IMR-90 (cell line): ENCODE measurements at regions not wholly inside any gene's neighbourhood (a gene's known extent, or its start where the extent isn't known, plus 50 kb on each side); places are given as distances from the start of the nearest gene placed in this dataset.

Source experiments
- ATAC-seq: fragments of 200-7000 bp; cut with Tn5 transposase; 2 replicates; pipeline ENCODE4 v1.9.1; 2020; ENCODE audit warnings: low read depth, mild to moderate bottlenecking, moderate library complexity
- BruUV-seq: library from RNA; stranded (reverse); fragments of 400-500 nt; replicated peaks from 2 replicates; lab custom pipeline; 2021; lab: Mats Ljungman, UMichigan
- CTCF ChIA-PET: fragments of 300-600 bp; formaldehyde crosslinking; extraction: SDS; loops from one replicate; lab custom pipeline; 2021; ENCODE audit warnings: antibody characterized with exemption; lab: Yijun Ruan, JAX
- POLR2A ChIA-PET: fragments of 300-600 bp; sonication (Branson Sonifier 250); formaldehyde crosslinking; loops from one replicate; lab custom pipeline; 2022; ENCODE audit warnings: antibody characterized with exemption; ENCODE audit not compliant: unreplicated experiment; lab: Charles Lee
- DNase-seq: peaks from one replicate; pipeline ENCODE4 v3.0.0; 2013
- H2AFZ ChIP-seq: replicated peaks from 2 replicates; pipeline ENCODE3; 2013; ENCODE audit warnings: low read length, mild to moderate bottlenecking; ENCODE audit not compliant: poor library complexity
- H2AK5ac ChIP-seq: 2 replicates; pipeline ENCODE4 v1.6.1; 2013; ENCODE audit warnings: low read depth, low read length, inconsistent platforms
- H2AK9ac ChIP-seq: replicated peaks from 2 replicates; pipeline ENCODE3; 2013; ENCODE audit warnings: mild to moderate bottlenecking, low read depth, low read length, moderate library complexity; ENCODE audit not compliant: poor library complexity
- H2BK120ac ChIP-seq: 2 replicates; pipeline ENCODE4 v1.6.1; 2013; ENCODE audit warnings: low read depth, low read length, inconsistent platforms
- H2BK15ac ChIP-seq: 3 replicates; pipeline ENCODE4 v1.6.1; 2013; ENCODE audit warnings: low read depth, low read length, inconsistent platforms
- H2BK20ac ChIP-seq: 2 replicates; pipeline ENCODE4 v1.6.1; 2013; ENCODE audit warnings: low read depth, mild to moderate bottlenecking, inconsistent platforms, low read length, moderate library complexity
- H2BK5ac ChIP-seq: 2 replicates; pipeline ENCODE4 v1.6.1; 2013; ENCODE audit warnings: mild to moderate bottlenecking, low read depth, low read length, inconsistent platforms; ENCODE audit not compliant: poor library complexity, severe bottlenecking
- H3K14ac ChIP-seq: replicated peaks from 2 replicates; pipeline ENCODE4 v1.6.1; 2013; ENCODE audit warnings: low read depth, low read length, inconsistent platforms
- H3K18ac ChIP-seq: 2 replicates; pipeline ENCODE4 v1.6.1; 2013; ENCODE audit warnings: low read depth, low read length, control low read depth
- H3K23ac ChIP-seq: 2 replicates; pipeline ENCODE4 v1.6.1; 2013; ENCODE audit warnings: low read depth, low read length, inconsistent platforms
- H3K27ac ChIP-seq: 2 replicates; pipeline ENCODE4 v1.5.1; 2013; ENCODE audit warnings: mild to moderate bottlenecking, control low read depth, low read length; ENCODE audit not compliant: insufficient read depth
- H3K27me3 ChIP-seq: 2 replicates; pipeline ENCODE4 v1.6.1; 2013; ENCODE audit warnings: low read length; ENCODE audit not compliant: control insufficient read depth, insufficient read depth
- H3K36me3 ChIP-seq: 2 replicates; pipeline ENCODE4 v1.6.1; 2013; ENCODE audit warnings: low read length, mixed read lengths; ENCODE audit not compliant: control insufficient read depth, insufficient read depth
- H3K4ac ChIP-seq: 2 replicates; pipeline ENCODE4 v1.6.1; 2013; ENCODE audit warnings: low read depth, low read length, inconsistent platforms
- H3K4me1 ChIP-seq: 2 replicates; pipeline ENCODE4 v1.6.1; 2013; ENCODE audit warnings: low read length, mixed read lengths; ENCODE audit not compliant: control insufficient read depth, insufficient read depth
- H3K4me2 ChIP-seq: 2 replicates; pipeline ENCODE4 v1.6.1; 2013; ENCODE audit warnings: low read depth, mild to moderate bottlenecking, control low read depth, low read length, moderate library complexity
- H3K4me3 ChIP-seq: 2 replicates; pipeline ENCODE4 v1.5.1; 2013; ENCODE audit warnings: low read depth, mild to moderate bottlenecking, control low read depth, low read length, moderate library complexity; ENCODE audit not compliant: insufficient read depth
- H3K56ac ChIP-seq: 2 replicates; pipeline ENCODE4 v1.6.1; 2013; ENCODE audit warnings: low read length, inconsistent platforms; ENCODE audit not compliant: insufficient read depth; ENCODE audit errors: extremely low read depth
- H3K79me1 ChIP-seq, 2 experiments: 2 replicates each; pipeline ENCODE4 v1.6.1; 2013; ENCODE audit warnings: low read length in 2 of 2, inconsistent platforms in 1 of 2, low read depth in 1 of 2
- H3K9ac ChIP-seq: 2 replicates; pipeline ENCODE4 v1.6.1; 2013; ENCODE audit warnings: low read depth, low read length, control low read depth
- H3K9me1 ChIP-seq: 2 replicates; pipeline ENCODE4 v1.6.1; 2013; ENCODE audit warnings: low read length, inconsistent platforms; ENCODE audit not compliant: insufficient read depth
- H3K9me3 ChIP-seq: 2 replicates; pipeline ENCODE4 v1.6.1; 2013; ENCODE audit warnings: low read length; ENCODE audit not compliant: control insufficient read depth, insufficient read depth
- H4K20me1 ChIP-seq: 2 replicates; pipeline ENCODE4 v1.6.1; 2013; ENCODE audit warnings: low read length, inconsistent platforms; ENCODE audit not compliant: insufficient read depth
- H4K5ac ChIP-seq: 2 replicates; pipeline ENCODE4 v1.6.1; 2013; ENCODE audit warnings: mild to moderate bottlenecking, low read depth, low read length, control low read depth
- H4K8ac ChIP-seq, 2 experiments: 2 replicates each; pipeline ENCODE4 v1.6.1; 2013; ENCODE audit warnings: low read depth in 2 of 2, low read length in 2 of 2, control low read depth in 1 of 2, inconsistent platforms in 1 of 2
- H4K91ac ChIP-seq: 2 replicates; pipeline ENCODE4 v1.6.1; 2013; ENCODE audit warnings: low read depth, low read length, inconsistent platforms; ENCODE audit not compliant: insufficient read depth
- BHLHE40 ChIP-seq: fragments of 150-350 bp; IDR thresholded peaks from 2 replicates; pipeline ENCODE4 v1.6.1; 2016; ENCODE audit warnings: mild to moderate bottlenecking, low read depth, low read length
- CEBPB ChIP-seq: IDR thresholded peaks from 2 replicates; pipeline ENCODE4 v1.6.1; 2012; ENCODE audit warnings: low read depth, low read length, improper control_type of control experiment
- CHD1 ChIP-seq: IDR thresholded peaks from 2 replicates; pipeline ENCODE4 v1.6.1; 2012; ENCODE audit warnings: low read depth, low read length, improper control_type of control experiment
- FOS ChIP-seq: fragments of 150-350 bp; IDR thresholded peaks from 2 replicates; pipeline ENCODE4 v1.6.1; 2016; ENCODE audit warnings: low read depth, low read length
- MAFK ChIP-seq: IDR thresholded peaks from 2 replicates; pipeline ENCODE4 v1.6.1; 2012; ENCODE audit warnings: low read depth, low read length, improper control_type of control experiment
- MAZ ChIP-seq: IDR thresholded peaks from 2 replicates; pipeline ENCODE4 v1.6.1; 2012; ENCODE audit warnings: low read depth, mild to moderate bottlenecking, low read length, improper control_type of control experiment, moderate library complexity, borderline replicate concordance
- MXI1 ChIP-seq: IDR thresholded peaks from 2 replicates; pipeline ENCODE4 v1.6.1; 2012; ENCODE audit warnings: low read depth, mild to moderate bottlenecking, low read length, moderate library complexity, borderline replicate concordance
- NFE2L2 ChIP-seq: fragments of 150-350 bp; IDR thresholded peaks from 2 replicates; pipeline ENCODE4 v1.6.1; 2016; ENCODE audit warnings: low read depth, mild to moderate bottlenecking, low read length
- POLR2A ChIP-seq: IDR thresholded peaks from 2 replicates; pipeline ENCODE4 v1.6.1; 2012; ENCODE audit warnings: mild to moderate bottlenecking, low read depth, low read length
- RAD21 ChIP-seq: IDR thresholded peaks from 2 replicates; pipeline ENCODE4 v1.6.1; 2012; ENCODE audit warnings: low read length, improper control_type of control experiment
- RCOR1 ChIP-seq: IDR thresholded peaks from 2 replicates; pipeline ENCODE4 v1.6.1; 2012; ENCODE audit warnings: mild to moderate bottlenecking, low read length, improper control_type of control experiment; ENCODE audit not compliant: insufficient replicate concordance
- RFX5 ChIP-seq: IDR thresholded peaks from 2 replicates; pipeline ENCODE4 v1.8.0; 2012; ENCODE audit warnings: low read depth, mild to moderate bottlenecking, low read length, moderate library complexity
- SMC3 ChIP-seq: fragments of 150-350 bp; IDR thresholded peaks from 2 replicates; pipeline ENCODE4 v1.6.1; 2016; ENCODE audit warnings: low read depth, mild to moderate bottlenecking, antibody characterized with exemption, low read length, moderate library complexity
- WGBS, 2 experiments: methylation state at CpG; one replicate each; pipeline versions ENCODE4 v1.1.5 to v1.1.7; 2013; ENCODE audit warnings: missing lambda C conversion rate in 2 of 2; ENCODE audit not compliant: insufficient read length in 1 of 2; ENCODE audit errors: extremely low coverage in 2 of 2; 5-methylcytosine and 5-hydroxymethylcytosine counted together
- dilution Hi-C: fragments of 300-500 bp; cut with HindIII; formaldehyde crosslinking; loops from one replicate; pipeline ENCODE4 v1.14.3; 2018; ENCODE audit warnings: low sequenced_read_pairs; ENCODE audit not compliant: unreplicated experiment
- in situ Hi-C: fragments of 300-500 bp; cut with MboI; formaldehyde crosslinking; loops from 3 replicates; pipeline ENCODE4 v1.14.3; 2019; ENCODE audit warnings: low sequenced_read_pairs, inconsistent platforms, mixed read lengths
- intact Hi-C: fragments of 100-400 bp; cut with micrococcal nuclease; formaldehyde crosslinking; loops from 2 replicates; pipeline ENCODE4 v1.10.0; 2022
- TF ChIP-seq, protein P1 (sequence below): fragments of 150-350 bp; IDR thresholded peaks from 2 replicates; pipeline ENCODE4 v1.6.1; 2016; ENCODE audit warnings: low read depth, mild to moderate bottlenecking, low read length, moderate library complexity, borderline replicate concordance
- TF ChIP-seq, protein P2 (sequence below): fragments of 150-350 bp; IDR thresholded peaks from 2 replicates; pipeline ENCODE4 v1.6.1; 2017; ENCODE audit warnings: mild to moderate bottlenecking, antibody characterized with exemption, low read length, low read depth
- TF ChIP-seq, protein P3 (sequence below): conservative IDR thresholded peaks from 2 replicates; pipeline ENCODE4 v1.5.1; 2012; ENCODE audit warnings: mild to moderate bottlenecking, low read depth, low read length, improper control_type of control experiment

DNA sequence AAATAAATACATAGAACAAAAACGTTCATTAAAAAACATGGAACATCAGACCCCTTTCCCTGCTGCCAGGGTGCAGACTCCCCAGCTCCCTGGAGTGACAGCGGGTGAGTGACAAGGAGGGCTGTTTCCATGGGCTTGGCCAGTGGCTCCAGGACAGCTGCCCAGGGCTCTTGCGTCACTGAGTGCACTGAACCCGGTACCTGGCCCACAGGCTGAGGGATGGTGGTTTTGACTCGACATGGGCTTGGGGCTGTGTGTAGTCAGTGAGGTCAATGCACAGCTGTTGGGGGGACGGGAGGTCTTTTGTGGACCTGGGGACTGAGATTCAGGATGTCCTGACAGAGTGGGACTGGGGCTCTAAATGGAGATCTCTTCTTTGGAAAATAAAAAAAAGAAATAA, 142.1 kb upstream of the B3GAT1 start:
- no TSS peak for BruUV-seq
- Histone ChIP-seq H3K4me1 (no peaks in the 10 kb centered on the region), H2BK120ac (no peak overlapping the region), H3K18ac (no peak overlapping the region), H4K20me1 (no peaks in the 10 kb centered on the region), H2AFZ (no peak overlapping the region), H3K9ac (no peak overlapping the region), H2AK9ac (no peak overlapping the region), H3K9me3 (peaks cover 24% of the 10 kb centered on the region), H3K14ac (no peak overlapping the region), H3K27me3 (no peaks in the 10 kb centered on the region), H3K9me1 (no peaks in the 10 kb centered on the region), H4K8ac (no peak overlapping the region), H4K5ac (no peak overlapping the region), H2BK15ac (no peak overlapping the region), H2BK20ac (no peak overlapping the region), H2BK5ac (no peak overlapping the region), H4K91ac (no peak overlapping the region), H3K36me3 (no peaks in the 10 kb centered on the region), H3K79me1 (no peaks in the 10 kb centered on the region), H3K27ac (no peak overlapping the region), H3K4me3 (no peak overlapping the region), H2AK5ac (no peak overlapping the region), H3K56ac (no peak overlapping the region), H3K23ac (no peak overlapping the region), H3K4me2 (no peak overlapping the region), H3K4ac (no peak overlapping the region)
- ATAC-seq (no peak), DNase-seq (no peak)
- ChIA-PET CTCF (no interaction called here), POLR2A (no interaction called here)
- TF ChIP-seq CEBPB (no peak), MAZ (no peak), NFE2L2 (no peak), MAFK (no peak), CHD1 (no peak), RAD21 (no peak), FOS (no peak), RFX5 (no peak), SMC3 (no peak), RCOR1 (no peak), BHLHE40 (no peak), MXI1 (no peak), POLR2A (no peak)
- TF ChIP-seq, protein P1, sequence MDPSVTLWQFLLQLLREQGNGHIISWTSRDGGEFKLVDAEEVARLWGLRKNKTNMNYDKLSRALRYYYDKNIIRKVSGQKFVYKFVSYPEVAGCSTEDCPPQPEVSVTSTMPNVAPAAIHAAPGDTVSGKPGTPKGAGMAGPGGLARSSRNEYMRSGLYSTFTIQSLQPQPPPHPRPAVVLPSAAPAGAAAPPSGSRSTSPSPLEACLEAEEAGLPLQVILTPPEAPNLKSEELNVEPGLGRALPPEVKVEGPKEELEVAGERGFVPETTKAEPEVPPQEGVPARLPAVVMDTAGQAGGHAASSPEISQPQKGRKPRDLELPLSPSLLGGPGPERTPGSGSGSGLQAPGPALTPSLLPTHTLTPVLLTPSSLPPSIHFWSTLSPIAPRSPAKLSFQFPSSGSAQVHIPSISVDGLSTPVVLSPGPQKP = no peak
- TF ChIP-seq, protein P2, sequence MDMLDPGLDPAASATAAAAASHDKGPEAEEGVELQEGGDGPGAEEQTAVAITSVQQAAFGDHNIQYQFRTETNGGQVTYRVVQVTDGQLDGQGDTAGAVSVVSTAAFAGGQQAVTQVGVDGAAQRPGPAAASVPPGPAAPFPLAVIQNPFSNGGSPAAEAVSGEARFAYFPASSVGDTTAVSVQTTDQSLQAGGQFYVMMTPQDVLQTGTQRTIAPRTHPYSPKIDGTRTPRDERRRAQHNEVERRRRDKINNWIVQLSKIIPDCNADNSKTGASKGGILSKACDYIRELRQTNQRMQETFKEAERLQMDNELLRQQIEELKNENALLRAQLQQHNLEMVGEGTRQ = no peak
- TF ChIP-seq, protein P3, sequence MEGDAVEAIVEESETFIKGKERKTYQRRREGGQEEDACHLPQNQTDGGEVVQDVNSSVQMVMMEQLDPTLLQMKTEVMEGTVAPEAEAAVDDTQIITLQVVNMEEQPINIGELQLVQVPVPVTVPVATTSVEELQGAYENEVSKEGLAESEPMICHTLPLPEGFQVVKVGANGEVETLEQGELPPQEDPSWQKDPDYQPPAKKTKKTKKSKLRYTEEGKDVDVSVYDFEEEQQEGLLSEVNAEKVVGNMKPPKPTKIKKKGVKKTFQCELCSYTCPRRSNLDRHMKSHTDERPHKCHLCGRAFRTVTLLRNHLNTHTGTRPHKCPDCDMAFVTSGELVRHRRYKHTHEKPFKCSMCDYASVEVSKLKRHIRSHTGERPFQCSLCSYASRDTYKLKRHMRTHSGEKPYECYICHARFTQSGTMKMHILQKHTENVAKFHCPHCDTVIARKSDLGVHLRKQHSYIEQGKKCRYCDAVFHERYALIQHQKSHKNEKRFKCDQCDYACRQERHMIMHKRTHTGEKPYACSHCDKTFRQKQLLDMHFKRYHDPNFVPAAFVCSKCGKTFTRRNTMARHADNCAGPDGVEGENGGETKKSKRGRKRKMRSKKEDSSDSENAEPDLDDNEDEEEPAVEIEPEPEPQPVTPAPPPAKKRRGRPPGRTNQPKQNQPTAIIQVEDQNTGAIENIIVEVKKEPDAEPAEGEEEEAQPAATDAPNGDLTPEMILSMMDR = no peak
- intact Hi-C loops = no loop called here
- dilution Hi-C loops = no loop called here
- in situ Hi-C loops = no loop called here
- 40% methylated on average over 1 of the region's 6 CpGs; no CpG with 5 or more reads in 1 of the 2 experiments for WGBS, 2 experiments
